HT1080 (cell line): ENCODE measurements at regions not wholly inside any gene's neighbourhood (a gene's known extent, or its start where the extent isn't known, plus 50 kb on each side); places are given as distances from the start of the nearest gene placed in this dataset.

Source experiments
- DNase-seq: peaks from one replicate; pipeline ENCODE4 v3.0.0-alpha.2; 2015; ENCODE audit warnings: low read depth

GRCh38 chr15:94535298-94536048, 304.1 kb downstream of the MCTP2 start:
- no peak for DNase-seq

GRCh38 chr15:94536549-94536948, 305.2 kb downstream of the MCTP2 start:
- no peak for DNase-seq

GRCh38 chr15:94538280-94538679, 306.9 kb downstream of the MCTP2 start:
- no peak for DNase-seq

GRCh38 chr15:94542391-94542790, 311.0 kb downstream of the MCTP2 start:
- DNase-seq: no peak

GRCh38 chr15:94546808-94547207, 315.4 kb downstream of the MCTP2 start:
- no peak for DNase-seq

GRCh38 chr15:94547711-94548110, 316.4 kb downstream of the MCTP2 start:
- no peak for DNase-seq

- no peak for DNase-seq
These were observed 324.6 kb downstream of the MCTP2 start for GRCh38 chr15:94555841-94556519.

- no peak for DNase-seq
These were observed 329.8 kb downstream of the MCTP2 start for GRCh38 chr15:94561036-94561689.

GRCh38 chr15:94563456-94563855, 332.1 kb downstream of the MCTP2 start:
- no peak for DNase-seq

- peak; percentile 32 for DNase-seq
These were observed 345.6 kb downstream of the MCTP2 start for GRCh38 chr15:94576889-94577533.

- DNase-seq: no peak
These were observed 347.9 kb downstream of the MCTP2 start for GRCh38 chr15:94579286-94579685.

GRCh38 chr15:94580211-94580885, 349.0 kb downstream of the MCTP2 start:
- no peak for DNase-seq

GRCh38 chr15:94582368-94582767, 351.0 kb downstream of the MCTP2 start:
- peak; percentile 36 for DNase-seq

GRCh38 chr15:94584833-94585244, 353.5 kb downstream of the MCTP2 start:
- DNase-seq: peak; percentile 76

- no peak for DNase-seq
These were observed 354.7 kb downstream of the MCTP2 start for GRCh38 chr15:94586099-94586498.

- no peak for DNase-seq
These were observed 355.8 kb downstream of the MCTP2 start for GRCh38 chr15:94587113-94587512.

- DNase-seq: no peak
These were observed 357.6 kb downstream of the MCTP2 start for GRCh38 chr15:94588993-94589392.

- no peak for DNase-seq
These were observed 361.1 kb downstream of the MCTP2 start for GRCh38 chr15:94592495-94592894.

GRCh38 chr15:94596707-94597106, 365.3 kb downstream of the MCTP2 start:
- no peak for DNase-seq

GRCh38 chr15:94600505-94600904, 369.1 kb downstream of the MCTP2 start:
- no peak for DNase-seq

GRCh38 chr15:94602754-94603470, 371.6 kb downstream of the MCTP2 start:
- no peak for DNase-seq
